PC-3 (cell line): ENCODE measurements at regions not wholly inside any gene's neighbourhood (a gene's known extent, or its start where the extent isn't known, plus 50 kb on each side); places are given as distances from the start of the nearest gene placed in this dataset.

Experiments
- EZH2 ChIP-seq: fragments of 300-600 bp; sonication (generic); IDR thresholded peaks from one replicate; pipeline ENCODE4 v1.6.1; 2017; ENCODE audit warnings: antibody characterized with exemption, mild to moderate bottlenecking, low read length; ENCODE audit not compliant: unreplicated experiment
- EZH2phosphoT487 ChIP-seq: fragments of 300-600 bp; sonication (generic); IDR thresholded peaks from 2 replicates; pipeline ENCODE4 v1.6.1; 2018; ENCODE audit warnings: mild to moderate bottlenecking, antibody characterized with exemption, low read length, borderline replicate concordance
- TF ChIP-seq, protein P1 (sequence below): fragments of 300-600 bp; sonication (generic); conservative IDR thresholded peaks from 2 replicates; pipeline ENCODE4 v1.5.1; 2017; ENCODE audit warnings: antibody characterized with exemption, low read depth, mild to moderate bottlenecking, low read length

GRCh38 chr12:67774983-67775587, 126.5 kb downstream of the DYRK2 start:
- TF ChIP-seq, protein P1, sequence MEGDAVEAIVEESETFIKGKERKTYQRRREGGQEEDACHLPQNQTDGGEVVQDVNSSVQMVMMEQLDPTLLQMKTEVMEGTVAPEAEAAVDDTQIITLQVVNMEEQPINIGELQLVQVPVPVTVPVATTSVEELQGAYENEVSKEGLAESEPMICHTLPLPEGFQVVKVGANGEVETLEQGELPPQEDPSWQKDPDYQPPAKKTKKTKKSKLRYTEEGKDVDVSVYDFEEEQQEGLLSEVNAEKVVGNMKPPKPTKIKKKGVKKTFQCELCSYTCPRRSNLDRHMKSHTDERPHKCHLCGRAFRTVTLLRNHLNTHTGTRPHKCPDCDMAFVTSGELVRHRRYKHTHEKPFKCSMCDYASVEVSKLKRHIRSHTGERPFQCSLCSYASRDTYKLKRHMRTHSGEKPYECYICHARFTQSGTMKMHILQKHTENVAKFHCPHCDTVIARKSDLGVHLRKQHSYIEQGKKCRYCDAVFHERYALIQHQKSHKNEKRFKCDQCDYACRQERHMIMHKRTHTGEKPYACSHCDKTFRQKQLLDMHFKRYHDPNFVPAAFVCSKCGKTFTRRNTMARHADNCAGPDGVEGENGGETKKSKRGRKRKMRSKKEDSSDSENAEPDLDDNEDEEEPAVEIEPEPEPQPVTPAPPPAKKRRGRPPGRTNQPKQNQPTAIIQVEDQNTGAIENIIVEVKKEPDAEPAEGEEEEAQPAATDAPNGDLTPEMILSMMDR = no peak
- no peak for TF ChIP-seq EZH2phosphoT487
- TF ChIP-seq EZH2 = no peak
